ENCODE measurements at regions not wholly inside any gene's neighbourhood (a gene's known extent, or its start where the extent isn't known, plus 50 kb on each side); places are given as distances from the start of the nearest gene placed in this dataset.

- no peak overlapping the region for H3K4me3 Mint-ChIP-seq
- H3K27me3 Mint-ChIP-seq = no peaks in the 10 kb centered on the region
- no peak for TF ChIP-seq CTCF (conservative IDR thresholded peaks at IDR 0.05)
- peaks cover 3% of the 10 kb centered on the region for H3K4me1 Mint-ChIP-seq (ENCODE audit: unreplicated experiment)
- no peaks in the 10 kb centered on the region for H3K9me3 Mint-ChIP-seq
- DNase-seq (ENCODE audit: extremely low spot score, unreplicated experiment) = no peak
- H3K36me3 Mint-ChIP-seq = no peaks in the 10 kb centered on the region
- H3K27ac Mint-ChIP-seq = no peak overlapping the region
Measured at GRCh38 chr10:20405050-20405449, 492.1 kb downstream of the NEBL start.

- H3K4me1 Mint-ChIP-seq (ENCODE audit: unreplicated experiment) = peaks cover 3% of the 10 kb centered on the region
- H3K9me3 Mint-ChIP-seq = no peaks in the 10 kb centered on the region
- no peak for TF ChIP-seq CTCF (conservative IDR thresholded peaks at IDR 0.05)
- H3K36me3 Mint-ChIP-seq = no peaks in the 10 kb centered on the region
- no peak overlapping the region for H3K4me3 Mint-ChIP-seq
- no peak overlapping the region for H3K27ac Mint-ChIP-seq
- no peak for DNase-seq (ENCODE audit: extremely low spot score, unreplicated experiment)
- H3K27me3 Mint-ChIP-seq = no peaks in the 10 kb centered on the region
Measured at GRCh38 chr10:20399772-20400171, 497.3 kb downstream of the NEBL start.

- H3K27me3 Mint-ChIP-seq = no peaks in the 10 kb centered on the region
- H3K36me3 Mint-ChIP-seq = no peaks in the 10 kb centered on the region
- no peak for TF ChIP-seq CTCF (conservative IDR thresholded peaks at IDR 0.05)
- H3K27ac Mint-ChIP-seq = no peak overlapping the region
- H3K9me3 Mint-ChIP-seq = peaks cover 5% of the 10 kb centered on the region
- no peak overlapping the region for H3K4me3 Mint-ChIP-seq
- peaks cover 7% of the 10 kb centered on the region for H3K4me1 Mint-ChIP-seq (ENCODE audit: unreplicated experiment)
- DNase-seq (ENCODE audit: extremely low spot score, unreplicated experiment) = no peak
Measured at GRCh38 chr10:20396701-20397100, 500.4 kb downstream of the NEBL start.

GRCh38 chr10:20396205-20396604, 500.9 kb downstream of the NEBL start:
- Mint-ChIP-seq H3K27me3 (no peaks in the 10 kb centered on the region), H3K9me3 (peaks cover 5% of the 10 kb centered on the region), H3K27ac (no peak overlapping the region), H3K4me1 (ENCODE audit: unreplicated experiment) (peaks cover 7% of the 10 kb centered on the region), H3K4me3 (no peak overlapping the region), H3K36me3 (no peaks in the 10 kb centered on the region)
- DNase-seq (ENCODE audit: extremely low spot score, unreplicated experiment) = no peak
- no peak for TF ChIP-seq CTCF (conservative IDR thresholded peaks at IDR 0.05)

GRCh38 chr10:20391629-20392028, 505.5 kb downstream of the NEBL start:
- no peak for DNase-seq (ENCODE audit: extremely low spot score, unreplicated experiment)
- no peak for TF ChIP-seq CTCF (conservative IDR thresholded peaks at IDR 0.05)
- no peak overlapping the region for H3K4me3 Mint-ChIP-seq
- no peak overlapping the region for H3K27ac Mint-ChIP-seq
- no peaks in the 10 kb centered on the region for H3K36me3 Mint-ChIP-seq
- H3K9me3 Mint-ChIP-seq = peaks cover 5% of the 10 kb centered on the region
- no peaks in the 10 kb centered on the region for H3K27me3 Mint-ChIP-seq
- H3K4me1 Mint-ChIP-seq (ENCODE audit: unreplicated experiment) = peaks cover 4% of the 10 kb centered on the region

- no peak for DNase-seq (ENCODE audit: extremely low spot score, unreplicated experiment)
- Mint-ChIP-seq H3K4me1 (ENCODE audit: unreplicated experiment) (peaks cover 9% of the 10 kb centered on the region), H3K27me3 (peaks cover 4% of the 10 kb centered on the region), H3K27ac (no peak overlapping the region), H3K4me3 (no peak overlapping the region), H3K36me3 (no peaks in the 10 kb centered on the region), H3K9me3 (peaks cover 10% of the 10 kb centered on the region)
- no peak for TF ChIP-seq CTCF (conservative IDR thresholded peaks at IDR 0.05)
Measured at GRCh38 chr10:20381761-20382160, 515.4 kb downstream of the NEBL start.

Data from type B pancreatic cell (in vitro differentiated cells).